A549 (cell line): ENCODE measurements at regions not wholly inside any gene's neighbourhood (a gene's known extent, or its start where the extent isn't known, plus 50 kb on each side); places are given as distances from the start of the nearest gene placed in this dataset.

Source experiments
- CTCF ChIP-seq: fragments of >200 bp; sonication (Bioruptor Twin); formaldehyde crosslinking; IDR thresholded peaks from 3 replicates; pipeline ENCODE4 v1.5.1; 2016
- ELK1 ChIP-seq: fragments of 150-350 bp; IDR thresholded peaks from 2 replicates; pipeline ENCODE4 v1.6.1; 2014; ENCODE audit warnings: low read depth, mild to moderate bottlenecking, low read length
- EP300 ChIP-seq, 2 experiments: fragments of >200 bp; sonication (Bioruptor Twin); formaldehyde crosslinking; IDR thresholded peaks; 2 replicates in 1 of 2; 3 replicates in 1 of 2; pipeline ENCODE4 v1.6.1; 2016 to 2017
- FOSL2 ChIP-seq, 2 experiments: fragments of 450-650 bp in 1 of 2; fragments of >200 bp in 1 of 2; sonication (Bioruptor Twin) in 1 of 2; formaldehyde crosslinking; IDR thresholded peaks; 2 replicates each; pipeline versions ENCODE4 v1.5.0 to v1.6.1; 2016 to 2020; ENCODE audit warnings: mild to moderate bottlenecking in 1 of 2, moderate library complexity in 1 of 2
- MAX ChIP-seq: IDR thresholded peaks from 2 replicates; pipeline ENCODE4 v1.6.1; 2012
- PHF8 ChIP-seq: fragments of 200-600 bp; sonication (generic); IDR thresholded peaks from 2 replicates; pipeline ENCODE4 v1.6.1; 2016; ENCODE audit warnings: low read depth, mild to moderate bottlenecking, antibody characterized with exemption, moderate library complexity, borderline replicate concordance
- RAD21 ChIP-seq, 2 experiments: fragments of >200 bp in 1 of 2; sonication (Bioruptor Twin) in 1 of 2; formaldehyde crosslinking in 1 of 2; IDR thresholded peaks in 1 of 2; conservative IDR thresholded peaks in 1 of 2; 2 replicates in 1 of 2; 3 replicates in 1 of 2; pipeline ENCODE4 v1.6.1; 2012 to 2018; ENCODE audit warnings: inconsistent platforms in 1 of 2

- TF ChIP-seq PHF8 (no peak), RAD21 (conservative IDR thresholded peaks at IDR 0.05 in 1 of 2, IDR thresholded peaks at IDR 0.05 in 1 of 2) (no peak), ELK1 (no peak), EP300 (IDR thresholded peaks at IDR 0.05) (no peak), CTCF (no peak), FOSL2 (IDR thresholded peaks at IDR 0.05) (no peak), FOSL2 (CRISPR knock-in tag; IDR thresholded peaks at IDR 0.05) (no peak), MAX (no peak)
Observed at GRCh38 chr3:66150977-66151376, 69.8 kb upstream of the SLC25A26 start.
